Keratinocyte (primary cell): ENCODE measurements at regions not wholly inside any gene's neighbourhood (a gene's known extent, or its start where the extent isn't known, plus 50 kb on each side); places are given as distances from the start of the nearest gene placed in this dataset.

Source experiments
- DNase-seq: peaks from one replicate; pipeline ENCODE4 v3.0.0-alpha.2; 2011; ENCODE audit warnings: low read depth, missing footprints, low spot score
- FAIRE-seq: peaks from 2 replicates; lab custom pipeline; 2011; peaks lifted over from hg19 to GRCh38; lab: Jason Lieb, UNC
- H2AFZ ChIP-seq: 2 replicates; pipeline ENCODE4 v1.6.0; 2012; ENCODE audit warnings: low read length, control low read depth, inconsistent platforms; ENCODE audit not compliant: control insufficient read depth
- H3K27ac ChIP-seq: 2 replicates; pipeline ENCODE4 v1.5.1; 2011; ENCODE audit warnings: low read length; ENCODE audit not compliant: control insufficient read depth, insufficient read depth
- H3K27me3 ChIP-seq: 3 replicates; pipeline ENCODE4 v1.6.0; 2011; ENCODE audit warnings: low read length; ENCODE audit not compliant: control insufficient read depth, insufficient read depth; ENCODE audit errors: extremely low read depth
- H3K36me3 ChIP-seq, 2 experiments: 2 replicates in 1 of 2; 3 replicates in 1 of 2; pipeline ENCODE4 v1.5.1; 2011; ENCODE audit warnings: low read length in 2 of 2, mild to moderate bottlenecking in 1 of 2; ENCODE audit not compliant: control insufficient read depth in 2 of 2, insufficient read depth in 2 of 2; ENCODE audit errors: extremely low read depth in 1 of 2
- H3K4me1 ChIP-seq: 3 replicates; pipeline ENCODE4 v1.5.1; 2011; ENCODE audit warnings: low read length; ENCODE audit not compliant: control insufficient read depth, insufficient read depth; ENCODE audit errors: extremely low read depth
- H3K4me2 ChIP-seq: 3 replicates; pipeline ENCODE4 v1.6.0; 2011; ENCODE audit warnings: low read depth, low read length; ENCODE audit not compliant: control insufficient read depth, insufficient read depth; ENCODE audit errors: extremely low read depth
- H3K4me3 ChIP-seq, 3 experiments: fragments of 200-600 bp in 1 of 3; sonication (generic) in 1 of 3; 2 replicates in 2 of 3; 3 replicates in 1 of 3; pipeline ENCODE4 v1.5.1; 2011 to 2016; ENCODE audit warnings: low read length in 3 of 3, mild to moderate bottlenecking in 3 of 3, control low read depth in 2 of 3, inconsistent platforms in 1 of 3, low read depth in 1 of 3, mixed read lengths in 1 of 3, mixed run types in 1 of 3, moderate library complexity in 1 of 3; ENCODE audit not compliant: control insufficient read depth in 2 of 3, insufficient read depth in 2 of 3; ENCODE audit errors: extremely low read depth in 1 of 3
- H3K79me2 ChIP-seq: 2 replicates; pipeline ENCODE4 v1.6.0; 2012; ENCODE audit warnings: low read length; ENCODE audit not compliant: control insufficient read depth, insufficient read depth
- H3K9ac ChIP-seq: 3 replicates; pipeline ENCODE4 v1.6.0; 2011; ENCODE audit warnings: low read length; ENCODE audit not compliant: control insufficient read depth, insufficient read depth; ENCODE audit errors: extremely low read depth
- H3K9me1 ChIP-seq: 3 replicates; pipeline ENCODE4 v1.6.0; 2011; ENCODE audit warnings: low read length; ENCODE audit not compliant: control insufficient read depth, insufficient read depth; ENCODE audit errors: extremely low read depth
- H3K9me3 ChIP-seq: 2 replicates; pipeline ENCODE4 v1.5.1; 2012; ENCODE audit warnings: low read depth, low read length; ENCODE audit not compliant: control insufficient read depth
- H4K20me1 ChIP-seq: 3 replicates; pipeline ENCODE4 v1.6.0; 2011; ENCODE audit warnings: low read length; ENCODE audit not compliant: control insufficient read depth, insufficient read depth; ENCODE audit errors: extremely low read depth
- CTCF ChIP-seq, 3 experiments: IDR thresholded peaks in 1 of 3; conservative IDR thresholded peaks in 1 of 3; optimal IDR thresholded peaks in 1 of 3; 2 replicates in 2 of 3; 3 replicates in 1 of 3; pipeline versions ENCODE3 to v1.5.1; 2011; ENCODE audit warnings: low read length in 3 of 3, mild to moderate bottlenecking in 3 of 3, moderate library complexity in 2 of 3, control low read depth in 1 of 3, inconsistent platforms in 1 of 3; ENCODE audit not compliant: insufficient read depth in 2 of 3; ENCODE audit errors: extremely low read depth in 1 of 3
- EZH2 ChIP-seq: IDR thresholded peaks from one replicate; pipeline ENCODE4 v1.6.1; 2012; ENCODE audit warnings: inconsistent platforms, mild to moderate bottlenecking, low read length, moderate library complexity
- dilution Hi-C: fragments of 300-500 bp; cut with MboI; formaldehyde crosslinking; loops from one replicate; pipeline ENCODE4 v1.7.0; 2020; ENCODE audit warnings: low sequenced_read_pairs; ENCODE audit not compliant: extremely low pct_ligation_motif_present

- H3K9me1 ChIP-seq: no peaks in the 10 kb centered on the region
These were observed 127.7 kb upstream of the KIF2A start for GRCh38 chr5:62178258-62178657.

GRCh38 chr5:62182802-62183201 is 123.2 kb upstream of the KIF2A start:
- Histone ChIP-seq H4K20me1 (no peaks in the 10 kb centered on the region), H3K9me3 (no peaks in the 10 kb centered on the region), H3K9me1 (no peaks in the 10 kb centered on the region), H3K4me2 (no peak overlapping the region), H3K27ac (no peak overlapping the region), H2AFZ (no peak overlapping the region), H3K36me3 (no peaks in the 10 kb centered on the region), H3K27me3 (peaks cover 3% of the 10 kb centered on the region), H3K4me1 (no peaks in the 10 kb centered on the region), H3K79me2 (no peaks in the 10 kb centered on the region), H3K4me3 (no peak overlapping the region), H3K9ac (no peak overlapping the region)
- no peak for FAIRE-seq
- DNase-seq: no peak
- dilution Hi-C loops: no loop called here
- no peak for TF ChIP-seq CTCF (optimal IDR thresholded peaks at IDR 0.05 in 1 of 3, IDR thresholded peaks at IDR 0.05 in 1 of 3, conservative IDR thresholded peaks at IDR 0.05 in 1 of 3; ENCODE audit: extremely low read depth in 1 of 3, insufficient read depth in 2 of 3, low read length in 3 of 3)
- TF ChIP-seq EZH2: no peak

More at GRCh38 chr5:62178258-62178657, 127.7 kb upstream of the KIF2A start:
- no peak for TF ChIP-seq CTCF (optimal IDR thresholded peaks at IDR 0.05 in 1 of 3, IDR thresholded peaks at IDR 0.05 in 1 of 3, conservative IDR thresholded peaks at IDR 0.05 in 1 of 3; ENCODE audit: extremely low read depth in 1 of 3, insufficient read depth in 2 of 3, low read length in 3 of 3)
- no peak for TF ChIP-seq EZH2
- Histone ChIP-seq H3K9me3 (no peaks in the 10 kb centered on the region), H3K79me2 (no peaks in the 10 kb centered on the region), H3K4me3 (no peak overlapping the region), H3K27ac (no peak overlapping the region), H2AFZ (no peak overlapping the region), H3K4me2 (no peak overlapping the region), H4K20me1 (no peaks in the 10 kb centered on the region), H3K9ac (no peak overlapping the region), H3K36me3 (no peaks in the 10 kb centered on the region), H3K27me3 (peaks cover 3% of the 10 kb centered on the region), H3K4me1 (no peaks in the 10 kb centered on the region)
- DNase-seq (no peak), FAIRE-seq (no peak)
- dilution Hi-C loops: no loop called here
